DLD1 (cell line): ENCODE measurements at regions not wholly inside any gene's neighbourhood (a gene's known extent, or its start where the extent isn't known, plus 50 kb on each side); places are given as distances from the start of the nearest gene placed in this dataset.
"Not testable (repeated sequence)": the region's sequence is repeated elsewhere in the genome, so short reads cannot be mapped to it uniquely, and the experiment has no call there.

Experiments used
- in situ Hi-C: cut with HindIII; loops from 2 replicates; pipeline ENCODE4 v1.10.0; 2017; ENCODE audit warnings: low sequenced_read_pairs

DNA sequence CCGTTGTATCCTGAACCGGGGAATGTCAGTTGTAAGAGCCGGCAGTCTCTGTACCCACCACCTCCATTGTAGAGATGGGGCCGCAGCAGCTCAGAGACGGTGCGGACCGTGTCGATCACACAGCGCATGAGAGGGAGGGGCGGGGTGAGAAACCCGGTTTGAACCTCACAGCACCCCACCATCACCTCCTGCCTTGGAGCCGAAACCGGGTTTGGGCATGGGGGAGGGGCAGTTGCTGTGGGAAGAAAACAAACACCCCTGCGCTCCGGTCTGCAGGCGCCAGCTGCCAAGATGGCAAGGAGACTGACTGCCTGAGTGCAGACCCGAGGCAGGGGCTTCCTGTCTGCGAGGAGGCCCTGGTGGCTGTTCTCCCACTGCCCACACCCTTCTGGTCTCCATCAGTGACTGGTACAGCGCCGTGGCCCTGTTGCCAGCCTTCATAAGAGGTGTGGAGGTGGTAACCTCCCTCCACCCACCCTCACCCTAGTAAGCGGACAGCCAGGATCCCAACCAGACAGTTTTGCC is 69.2 kb upstream of the SSBP3 start:
- in situ Hi-C loops = no loop called here

DNA sequence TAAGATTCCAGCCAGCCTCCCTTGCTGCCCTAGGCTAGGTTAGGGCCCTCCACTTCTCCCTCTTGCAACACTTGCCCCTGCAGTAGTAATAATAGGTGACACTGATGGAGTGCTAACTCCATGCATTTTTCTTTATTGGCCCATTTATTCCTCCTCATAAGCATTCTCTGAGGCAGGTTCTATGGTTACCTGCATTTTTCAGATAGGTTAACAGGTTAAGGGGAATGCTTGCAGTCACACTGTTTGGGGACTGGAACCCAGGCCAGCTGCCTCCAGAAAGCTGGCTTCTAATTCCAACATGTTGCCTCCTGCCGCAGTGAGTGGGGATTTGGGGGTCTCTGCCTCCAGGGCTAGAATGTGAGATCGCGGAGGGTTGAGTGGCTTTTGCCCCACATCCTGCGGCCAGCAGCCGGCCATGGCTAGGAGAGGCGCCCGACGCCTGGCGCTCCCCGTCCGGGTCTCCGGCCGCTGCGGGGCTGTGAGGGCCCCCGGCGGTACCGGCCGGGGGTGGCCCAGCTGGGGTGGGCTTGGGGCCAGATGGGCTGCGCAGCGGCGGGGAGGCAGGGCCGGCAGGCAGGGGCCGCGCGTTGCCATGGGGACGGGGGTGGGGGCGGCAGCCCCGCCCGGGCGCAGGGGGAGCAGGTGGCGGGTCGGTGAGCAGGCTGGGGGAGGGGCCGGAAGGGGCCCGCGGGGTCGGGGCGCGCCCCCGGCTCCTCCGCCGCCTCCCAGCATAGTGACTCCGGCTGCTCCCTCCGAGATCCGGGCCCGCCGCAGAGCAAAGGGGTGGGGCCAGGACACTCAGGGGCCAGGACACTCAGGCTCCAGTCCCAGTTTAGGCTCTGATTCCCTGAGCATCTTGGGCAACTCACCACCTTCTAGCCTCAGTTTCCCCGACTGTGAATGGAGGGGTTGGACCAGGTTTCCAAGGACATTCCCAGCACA is 68.4 kb upstream of the SSBP3 start:
- in situ Hi-C loops = no loop called here

DNA sequence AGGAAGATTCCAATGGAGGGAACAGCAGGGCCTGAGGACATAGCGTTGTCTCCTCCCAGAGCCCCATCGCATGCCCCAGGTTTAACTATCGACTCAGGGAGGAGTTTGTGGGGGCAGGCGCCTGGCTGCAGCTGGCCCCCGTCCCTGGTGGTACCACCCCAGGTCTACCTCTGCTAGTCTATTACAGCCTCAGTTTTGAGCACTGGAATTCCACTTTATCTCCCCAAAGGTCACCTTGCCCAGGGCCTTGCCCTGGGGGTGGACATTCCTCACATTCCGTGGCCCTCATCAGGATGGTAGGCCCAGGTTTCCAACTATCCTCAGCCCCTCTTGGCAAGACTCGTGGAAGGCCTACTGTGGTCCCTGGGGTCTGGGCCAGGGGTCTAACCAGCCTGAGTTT is 65.4 kb upstream of the SSBP3 start:
- in situ Hi-C loops = no loop called here

DNA sequence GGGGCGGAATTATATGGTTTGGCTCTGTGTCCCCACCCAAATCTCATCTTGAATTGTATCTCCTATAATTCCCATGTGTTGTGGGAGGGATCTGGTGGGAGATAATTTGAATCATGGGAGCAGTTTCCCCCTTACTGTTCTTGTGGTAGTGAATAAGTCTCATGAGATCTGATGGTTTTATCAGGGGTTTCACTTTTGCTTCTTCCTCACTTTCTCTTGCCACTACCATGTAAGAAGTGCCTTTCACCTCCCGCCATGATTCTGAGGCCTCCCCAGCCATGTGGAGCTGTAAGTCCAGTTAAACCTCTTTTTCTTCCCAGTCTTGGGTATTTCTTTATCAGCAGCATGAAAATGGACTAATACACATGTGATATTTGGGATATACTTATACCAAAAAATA is 63.2 kb upstream of the SSBP3 start:
- in situ Hi-C loops = not testable (repeated sequence)

DNA sequence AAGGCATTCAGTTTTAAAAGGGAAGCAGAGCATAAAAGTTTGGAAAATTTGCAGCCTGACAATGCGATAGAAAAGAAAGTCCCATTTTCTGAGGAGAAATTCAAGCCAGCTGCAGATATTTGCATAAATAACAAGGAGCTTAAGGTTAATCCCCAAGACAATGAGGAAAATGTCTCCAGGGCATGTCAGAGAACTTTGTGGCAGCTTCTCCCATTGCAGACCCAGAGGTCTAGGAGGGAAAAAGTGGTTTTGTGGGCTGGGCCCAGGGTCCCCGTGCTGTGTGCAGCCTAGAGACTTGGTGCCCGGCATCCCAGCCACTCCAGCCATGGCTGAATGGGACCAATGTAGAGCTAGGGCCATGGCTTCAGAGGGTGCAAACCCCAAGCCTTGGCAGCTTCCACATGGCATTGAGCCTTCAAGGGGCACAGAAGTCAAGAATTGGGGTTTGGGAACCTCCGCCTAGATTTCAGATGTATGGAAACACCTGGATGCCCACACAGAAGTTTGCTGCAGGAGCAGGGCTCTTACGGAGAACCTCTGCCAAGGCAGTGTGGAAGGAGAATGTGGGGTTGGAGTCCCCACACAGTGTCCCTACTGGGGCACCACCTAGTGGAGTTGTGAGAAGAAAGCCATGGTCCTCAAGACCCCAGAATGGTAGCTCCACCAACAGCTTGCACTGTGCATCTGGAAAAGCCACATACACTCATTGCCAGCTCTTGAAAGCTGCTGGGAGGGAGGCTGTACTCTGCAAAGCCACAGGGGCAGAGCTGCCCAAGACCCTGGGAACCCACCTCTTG is 62.3 kb upstream of the SSBP3 start:
- in situ Hi-C loops = not testable (repeated sequence)

DNA sequence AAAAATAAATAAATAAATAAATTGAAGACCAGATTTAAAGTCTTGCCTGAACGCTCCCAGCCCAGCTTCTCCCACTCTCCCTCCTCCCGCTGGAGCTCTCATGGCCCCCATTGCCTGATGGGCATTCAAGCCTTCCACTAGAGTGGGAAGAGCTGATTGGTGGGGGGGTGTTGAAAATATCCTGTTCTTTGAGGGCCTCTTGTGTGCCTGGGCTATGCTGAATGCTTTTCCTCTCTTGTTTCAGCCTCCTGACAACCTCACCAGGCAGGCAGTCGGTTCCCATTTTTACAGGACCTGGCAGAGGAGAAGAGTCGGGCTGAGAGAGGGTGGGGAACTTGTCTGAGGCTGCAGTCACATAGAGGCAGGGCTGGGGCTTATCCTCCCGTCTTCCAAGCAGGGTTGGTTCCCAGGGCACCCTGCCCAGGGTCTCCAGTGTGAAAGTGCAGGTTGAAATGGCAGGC is 59.2 kb upstream of the SSBP3 start:
- in situ Hi-C loops = no loop called here

DNA sequence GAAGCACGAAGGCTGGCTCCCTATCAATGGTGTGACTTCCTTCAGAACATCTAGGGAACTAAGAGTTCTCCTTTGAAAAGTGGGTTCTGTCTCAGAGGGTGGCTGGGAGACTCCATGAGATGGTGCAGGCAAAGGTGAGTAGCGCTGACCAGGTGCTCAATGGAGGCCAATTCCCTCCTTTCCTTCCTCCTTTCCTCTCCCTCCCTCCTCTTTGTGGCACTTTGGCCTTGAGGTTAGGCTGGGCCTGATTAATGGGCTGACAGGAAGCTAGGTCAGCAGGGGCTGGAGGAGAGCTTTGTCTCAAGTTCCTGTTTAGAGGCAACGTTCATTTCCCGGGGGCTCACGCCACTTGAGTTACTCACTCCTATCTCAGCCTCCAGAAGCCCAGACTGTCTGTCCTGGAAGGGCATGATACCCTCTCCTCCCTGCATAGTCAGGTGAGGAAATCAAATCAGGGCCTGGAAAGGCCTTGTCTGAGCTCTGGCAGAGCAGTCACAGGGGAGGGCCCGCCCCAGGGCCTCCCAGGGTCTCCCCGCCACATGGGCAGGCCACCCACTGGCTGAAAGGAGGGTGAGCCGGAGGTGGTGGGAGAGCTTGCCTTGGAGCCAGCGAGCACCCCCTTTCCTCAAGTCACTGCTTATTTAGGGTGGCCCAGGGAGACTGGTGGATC is 58.4 kb upstream of the SSBP3 start:
- in situ Hi-C loops = no loop called here

DNA sequence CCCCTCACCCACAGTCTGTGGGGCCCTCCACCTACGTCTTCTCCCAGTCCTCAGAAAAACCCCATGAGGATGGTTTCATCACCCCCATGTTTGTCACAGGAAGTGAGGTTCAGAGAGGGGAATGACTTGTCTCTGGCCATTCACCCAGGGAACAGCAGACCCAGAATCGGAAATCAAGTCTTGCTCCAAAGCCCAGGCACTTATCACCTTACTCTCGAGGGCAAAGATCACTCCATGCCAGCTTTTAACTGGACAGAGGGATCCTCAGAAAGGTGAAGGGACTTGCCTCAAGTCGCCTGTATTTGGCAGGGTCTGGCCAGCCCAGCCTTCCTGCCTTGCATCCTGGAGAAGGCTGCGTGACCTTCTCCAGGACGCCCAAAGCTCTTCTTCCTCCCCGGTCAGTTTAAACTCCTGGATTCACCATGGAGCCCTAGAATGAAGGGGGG is 57.9 kb upstream of the SSBP3 start:
- in situ Hi-C loops = no loop called here

DNA sequence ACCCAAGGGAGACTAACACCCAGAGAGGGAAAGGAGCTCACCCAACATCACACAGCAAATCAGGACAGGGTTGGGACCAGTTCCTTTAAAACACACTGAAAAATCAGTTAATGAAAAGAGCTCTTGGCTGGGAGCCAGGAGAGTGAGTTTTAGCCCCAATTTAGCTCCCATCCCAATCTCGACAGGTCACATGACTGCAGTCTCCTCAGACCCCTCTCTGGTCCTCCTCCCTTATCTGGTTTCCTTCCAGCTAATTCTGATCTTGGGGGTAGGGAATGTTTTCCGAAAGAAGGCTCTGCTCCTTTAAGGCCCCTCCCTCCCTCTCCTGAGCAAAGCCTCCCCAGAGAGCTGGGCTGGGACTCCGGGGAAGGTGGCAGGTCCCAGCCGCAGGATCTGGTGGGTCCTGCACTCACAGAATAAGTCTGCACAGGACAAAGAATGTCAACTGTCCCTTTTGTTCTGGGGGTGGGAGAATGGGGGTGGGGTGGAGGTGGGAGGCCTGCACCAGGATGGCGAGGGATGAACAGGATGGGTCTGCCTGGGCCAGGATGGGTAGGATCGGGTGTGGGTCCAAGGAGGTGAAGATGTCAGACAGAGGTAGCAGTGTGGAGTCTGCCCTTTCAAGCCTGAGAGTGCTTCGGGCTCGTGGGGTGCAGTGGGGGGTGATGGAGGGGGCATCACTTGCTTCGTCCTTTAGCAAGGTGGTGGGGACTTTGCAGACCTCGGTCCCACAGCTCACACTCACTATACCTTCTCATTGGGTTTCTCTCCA is 57.3 kb upstream of the SSBP3 start:
- in situ Hi-C loops = no loop called here

DNA sequence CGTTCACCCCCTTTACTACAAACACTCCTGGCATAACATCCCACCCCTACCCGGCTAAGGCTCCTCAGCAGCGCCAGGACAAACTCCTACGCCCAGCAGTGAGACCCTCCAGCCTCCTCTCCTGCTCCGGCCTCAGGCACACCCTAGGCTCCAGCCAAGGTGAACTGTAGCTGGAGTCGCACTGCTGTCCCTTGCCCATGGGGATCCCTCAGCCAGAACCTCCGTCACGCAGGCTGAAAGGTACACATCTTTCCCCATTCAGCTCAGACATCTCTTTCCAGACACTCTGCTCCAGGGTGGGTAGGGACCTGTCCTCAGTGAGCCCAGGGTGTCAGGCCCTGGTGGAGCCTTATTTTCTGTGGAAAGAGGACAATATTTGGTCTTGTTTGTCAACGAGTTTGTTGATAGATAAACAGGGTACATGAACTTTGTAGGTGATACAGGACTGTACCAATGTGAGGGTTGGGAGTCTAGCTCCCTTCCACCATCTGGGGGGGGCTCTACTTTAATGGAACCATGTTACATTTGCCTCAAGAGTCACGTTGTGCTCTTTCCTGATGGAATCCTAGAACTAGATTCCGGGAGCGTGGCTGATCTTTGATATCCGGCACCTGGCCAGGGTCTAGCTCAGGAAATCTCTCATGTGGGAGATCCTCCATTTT is 56.5 kb upstream of the SSBP3 start:
- in situ Hi-C loops = no loop called here

DNA sequence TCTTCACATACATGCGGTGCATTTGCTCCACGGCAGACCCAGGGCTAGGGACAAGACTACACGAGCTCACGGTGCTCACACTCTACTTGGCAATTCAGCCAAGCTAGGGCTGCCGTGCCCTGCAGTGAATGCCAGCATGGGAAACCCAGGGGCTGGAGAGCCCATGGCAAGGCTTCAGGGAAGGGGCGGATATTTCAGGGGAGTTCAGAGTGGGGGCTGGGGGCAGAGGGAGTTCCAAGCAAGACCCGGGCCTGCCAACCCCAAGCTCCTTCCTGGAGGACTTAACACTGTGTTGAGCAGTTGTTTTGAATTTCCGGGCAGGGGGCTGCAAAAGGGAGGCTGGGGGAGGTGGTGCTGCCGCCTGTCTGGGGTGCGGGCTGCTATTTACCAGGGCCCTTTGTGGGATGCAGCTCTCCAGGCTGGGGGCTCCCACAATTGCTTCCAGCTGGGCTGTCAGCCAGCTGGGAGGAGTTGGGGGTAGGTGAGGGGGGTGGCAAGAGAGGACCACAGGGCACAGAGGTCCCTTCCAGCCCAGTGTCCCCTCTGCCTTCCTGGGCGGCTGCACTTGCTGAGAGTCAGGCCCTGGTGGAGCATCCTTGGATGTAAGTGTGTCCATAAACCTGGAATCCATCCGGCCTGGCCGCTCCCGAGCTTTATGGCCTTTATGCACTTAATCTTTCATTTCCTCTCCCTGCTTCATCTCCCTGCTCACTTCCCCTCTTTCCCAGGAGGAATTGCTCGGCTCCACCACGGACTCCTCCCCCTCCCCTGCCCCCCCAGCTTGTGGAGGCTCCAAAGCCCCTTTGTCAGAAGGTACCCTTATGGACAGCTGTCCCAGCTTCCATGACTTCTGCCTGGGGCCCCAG is 55.8 kb upstream of the SSBP3 start:
- in situ Hi-C loops = no loop called here

DNA sequence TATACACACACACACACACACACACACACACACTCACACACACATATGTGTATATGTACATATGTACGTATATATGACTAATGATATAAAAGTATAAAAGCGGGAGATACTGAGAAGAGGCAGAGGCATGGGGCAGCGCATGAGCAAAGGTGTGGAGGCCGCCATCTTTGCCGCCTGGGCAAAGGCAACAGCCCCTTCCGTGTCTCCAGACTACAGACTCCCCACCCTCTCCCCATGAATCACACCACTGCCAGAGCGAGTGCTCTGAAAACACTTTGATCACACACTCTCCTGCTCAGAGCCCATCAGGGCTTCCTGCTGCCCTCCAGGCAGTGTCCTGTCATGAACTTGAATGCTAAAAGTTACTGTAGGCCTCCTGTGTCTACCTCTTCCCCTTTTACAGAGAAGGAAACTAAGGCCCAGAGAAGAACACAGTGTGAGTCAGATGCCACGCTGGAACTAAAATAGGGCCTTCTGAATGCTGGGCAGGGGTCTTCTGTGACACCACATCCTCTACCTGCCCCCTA is 54.7 kb upstream of the SSBP3 start:
- in situ Hi-C loops = no loop called here

DNA sequence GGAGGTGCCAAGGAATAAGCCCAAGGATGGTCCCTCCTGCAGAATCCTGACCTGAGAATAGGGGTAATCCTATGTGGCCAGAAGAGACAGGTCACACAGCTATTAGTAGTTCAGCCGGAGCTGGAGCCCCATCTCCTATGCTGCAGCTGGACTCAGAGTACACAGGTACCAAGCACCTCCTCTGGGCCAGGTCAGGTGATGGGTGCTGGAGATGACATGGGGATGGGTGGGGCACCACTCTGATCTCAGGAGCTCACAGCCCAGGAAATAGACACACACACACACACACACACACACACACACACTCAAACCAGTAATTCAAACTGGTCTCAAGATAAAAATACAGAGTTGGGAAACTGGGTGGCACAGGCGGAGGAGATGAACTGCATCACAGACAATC is 54.2 kb upstream of the SSBP3 start:
- in situ Hi-C loops = no loop called here

DNA sequence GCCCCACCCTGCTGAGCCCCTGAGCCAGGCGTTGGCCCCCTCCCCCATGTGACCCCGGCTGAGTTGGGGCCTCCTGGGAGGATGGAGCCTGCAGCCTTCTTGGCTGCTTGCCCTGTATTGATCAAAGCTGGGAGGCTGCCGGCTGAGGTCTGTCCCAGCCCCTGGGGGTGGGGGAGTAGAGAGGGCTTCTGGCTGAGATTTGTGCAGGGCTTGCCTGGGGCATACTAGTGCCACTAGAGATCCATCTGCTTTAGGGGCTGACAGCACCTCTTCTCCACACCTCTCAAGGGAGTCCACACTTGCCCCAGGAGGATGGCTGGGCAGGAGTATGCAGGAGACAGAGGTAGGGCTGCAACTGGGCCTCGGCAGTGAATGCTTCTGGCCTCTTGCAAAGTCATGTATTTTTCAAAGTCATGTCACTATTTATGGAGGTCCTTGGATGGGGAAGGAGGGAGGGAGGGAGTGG is 53.6 kb upstream of the SSBP3 start:
- in situ Hi-C loops = no loop called here

DNA sequence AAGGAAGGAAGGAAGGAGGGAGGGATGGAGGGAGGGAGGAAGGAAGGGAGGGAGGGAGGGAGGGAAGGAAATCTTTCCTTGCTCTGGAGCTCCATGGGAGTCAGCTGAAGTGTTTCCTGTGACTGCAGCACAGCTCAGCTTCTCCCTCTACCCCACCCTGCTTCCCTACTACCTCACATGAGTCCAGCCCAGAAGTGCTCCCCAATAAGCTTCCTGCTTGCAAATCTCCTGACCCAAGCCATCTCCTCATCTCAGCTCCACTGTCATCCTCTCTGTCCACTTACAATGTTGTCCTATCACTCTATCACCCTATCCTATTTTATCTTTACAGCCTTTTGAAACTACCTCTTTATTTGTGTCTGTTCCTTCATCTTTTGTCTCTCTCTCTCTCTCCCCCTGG is 52.9 kb upstream of the SSBP3 start:
- in situ Hi-C loops = no loop called here

DNA sequence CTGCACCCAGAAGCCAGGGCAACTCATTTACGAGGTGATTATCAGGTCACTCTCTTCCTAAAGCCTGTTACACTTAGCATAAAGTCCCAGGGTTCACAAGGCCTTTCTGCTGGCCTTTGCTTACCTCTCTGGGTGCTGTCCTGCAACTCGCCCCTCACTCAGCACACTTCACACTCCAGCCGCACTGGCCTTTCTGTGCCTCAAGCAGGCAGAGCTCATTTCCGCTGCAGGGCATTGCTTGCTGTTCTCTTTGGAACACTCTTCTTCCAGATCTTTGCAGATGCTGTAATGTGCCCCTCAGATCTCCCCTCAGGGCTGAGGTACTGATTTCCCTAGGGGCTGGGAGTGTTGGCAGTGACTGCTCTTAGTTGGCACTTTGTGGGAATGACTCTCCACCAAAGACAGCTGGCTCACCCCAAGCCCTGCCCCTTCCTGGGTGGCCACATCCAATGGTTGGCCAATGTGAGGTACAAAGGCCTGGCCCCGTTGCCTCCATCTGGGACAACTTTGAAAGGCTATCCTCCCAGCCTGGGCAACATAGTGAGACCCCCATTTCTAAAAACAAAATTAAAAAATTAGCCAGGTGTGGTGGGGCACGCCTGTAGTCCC is 50.8 kb upstream of the SSBP3 start:
- in situ Hi-C loops = no loop called here

DNA sequence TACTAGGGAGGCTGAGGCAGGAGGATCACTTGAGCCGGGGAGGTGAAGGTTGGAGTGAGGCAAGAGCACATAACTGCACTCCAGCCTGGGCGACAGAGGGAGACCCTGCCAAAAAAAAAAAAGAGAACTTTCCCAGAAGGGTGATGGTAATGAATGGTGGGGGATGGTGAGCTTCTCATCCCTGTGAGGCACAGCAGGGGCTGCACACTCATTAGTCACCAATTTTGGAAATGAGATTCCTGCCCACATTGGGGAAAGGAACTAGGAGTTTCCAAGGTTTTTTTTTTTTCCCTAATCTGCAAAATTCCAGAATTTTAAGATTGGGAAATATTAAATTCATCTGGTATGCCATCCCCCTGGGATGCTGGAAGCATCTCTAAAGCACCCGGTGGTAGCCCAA is 50.2 kb upstream of the SSBP3 start:
- in situ Hi-C loops = no loop called here
